ENCODE measurements at regions not wholly inside any gene's neighbourhood (a gene's known extent, or its start where the extent isn't known, plus 50 kb on each side); places are given as distances from the start of the nearest gene placed in this dataset.
"Not testable (repeated sequence)": the region's sequence is repeated elsewhere in the genome, so short reads cannot be mapped to it uniquely, and the experiment has no call there.

- H4K20me1 ChIP-seq (replicated peaks in 1 of 2; ENCODE audit: control insufficient read depth in 1 of 2, insufficient read depth in 2 of 2, low read length in 2 of 2); H3K14ac ChIP-seq (ENCODE audit: insufficient read length); H3K23me2 ChIP-seq (ENCODE audit: low read depth, low read length); H3K36me3 ChIP-seq (ENCODE audit: control insufficient read depth in 2 of 4, insufficient read depth in 4 of 4, low read length in 3 of 4); H3K27ac ChIP-seq (ENCODE audit: low read depth, low read length); H4K8ac ChIP-seq (ENCODE audit: extremely low read depth, insufficient read depth, low read length); H2BK12ac ChIP-seq (ENCODE audit: low read depth, low read length); H3K4me2 ChIP-seq (ENCODE audit: insufficient read depth in 1 of 2, low read depth in 2 of 2, low read length in 2 of 2); H3K18ac ChIP-seq (ENCODE audit: extremely low read depth, low read length); H2AK5ac ChIP-seq (ENCODE audit: low read depth, low read length); H4K5ac ChIP-seq (ENCODE audit: insufficient read length, low read depth, low read length); H3K79me2 ChIP-seq (ENCODE audit: control insufficient read depth in 1 of 2, insufficient read depth in 2 of 2, low read length in 2 of 2); H2AFZ ChIP-seq (ENCODE audit: low read length); FAIRE-seq; H3K4me1 ChIP-seq (replicated peaks in 1 of 4; ENCODE audit: control insufficient read depth in 3 of 4, insufficient read depth in 4 of 4, low read length in 3 of 4); DNase-seq (ENCODE audit: low read depth in 1 of 2, low spot score in 2 of 2); H3K4ac ChIP-seq (replicated peaks; ENCODE audit: insufficient read length, low read depth, low read length); H3K79me1 ChIP-seq (ENCODE audit: low read depth, low read length); H3K4me3 ChIP-seq (ENCODE audit: extremely low read depth in 1 of 4, insufficient read depth in 2 of 4, low read depth in 3 of 4, low read length in 4 of 4); H4K91ac ChIP-seq (replicated peaks; ENCODE audit: insufficient read length, low read length); H3K23ac ChIP-seq (ENCODE audit: insufficient read length); H3K9ac ChIP-seq (replicated peaks in 1 of 4; ENCODE audit: extremely low read depth in 1 of 4, low read depth in 3 of 4, low read length in 3 of 4); POLR2A ChIA-PET (ENCODE audit: partially characterized antibody); H3K56ac ChIP-seq (replicated peaks; ENCODE audit: insufficient read length, low read depth, low read length); H2BK5ac ChIP-seq (ENCODE audit: low read depth, low read length); H2BK15ac ChIP-seq (ENCODE audit: low read length); H2BK120ac ChIP-seq (replicated peaks; ENCODE audit: low read depth, low read length); H2BK20ac ChIP-seq (ENCODE audit: low read length); H3K27me3 ChIP-seq (replicated peaks in 1 of 4; ENCODE audit: control insufficient read depth in 3 of 4, extremely low read depth in 1 of 4, insufficient read depth in 3 of 4, low read length in 3 of 4); CTCF ChIA-PET (ENCODE audit: partially characterized antibody): not testable (repeated sequence)
- WGBS, 2 experiments (ENCODE audit: extremely low coverage in 1 of 2, insufficient coverage in 1 of 2, insufficient read length in 1 of 2, insufficient replicate concordance in 2 of 2, low coverage in 1 of 2, low lambda C conversion rate in 2 of 2, missing lambda C conversion rate in 1 of 2): 95% methylated on average over 14 of the region's 14 CpGs; no CpG with 5 or more reads in 1 of the 2 experiments
- peaks cover 10 to 21% of the 10 kb centered on the region in 2 experiments; a peak in 3 of 4 replicates for H3K9me3 ChIP-seq (ENCODE audit: insufficient read depth in 2 of 2, low read depth in 1 of 2, low read length in 1 of 2)
Observed at GRCh38 chr16:65356721-65357120, 234.9 kb upstream of the CDH11 start.

All from H1 (cell line).